Large intestine (tissue), 3 donors: ENCODE measurements at regions not wholly inside any gene's neighbourhood (a gene's known extent, or its start where the extent isn't known, plus 50 kb on each side); places are given as distances from the start of the nearest gene placed in this dataset.

Source experiments
- DNase-seq, 2 donors: peaks; one replicate each; pipeline versions ENCODE4 v3.0.0 to v3.0.0-alpha.2; 2013
- H3K27ac ChIP-seq: one replicate; pipeline ENCODE4 v1.5.1; 2013; ENCODE audit warnings: low read length
- H3K27me3 ChIP-seq: 2 replicates; pipeline ENCODE4 v1.6.1; 2013; ENCODE audit warnings: low read length; ENCODE audit not compliant: control insufficient read depth, insufficient read depth
- H3K36me3 ChIP-seq: 2 replicates; pipeline ENCODE4 v1.6.1; 2013; ENCODE audit warnings: low read length; ENCODE audit not compliant: control insufficient read depth, insufficient read depth
- H3K4me1 ChIP-seq: one replicate; pipeline ENCODE4 v1.6.1; 2013; ENCODE audit warnings: low read length; ENCODE audit not compliant: control insufficient read depth, insufficient read depth
- H3K4me3 ChIP-seq: one replicate; pipeline ENCODE4 v1.5.1; 2013; ENCODE audit warnings: low read length
- H3K9me3 ChIP-seq: one replicate; pipeline ENCODE4 v1.6.1; 2013; ENCODE audit warnings: mild to moderate bottlenecking, low read depth, low read length, moderate library complexity; ENCODE audit not compliant: control insufficient read depth
- WGBS: methylation state at CpG from one replicate; pipeline ENCODE4 v1.1.5; 2013; ENCODE audit warnings: low lambda C conversion rate; ENCODE audit not compliant: insufficient coverage; 5-methylcytosine and 5-hydroxymethylcytosine counted together

DNA sequence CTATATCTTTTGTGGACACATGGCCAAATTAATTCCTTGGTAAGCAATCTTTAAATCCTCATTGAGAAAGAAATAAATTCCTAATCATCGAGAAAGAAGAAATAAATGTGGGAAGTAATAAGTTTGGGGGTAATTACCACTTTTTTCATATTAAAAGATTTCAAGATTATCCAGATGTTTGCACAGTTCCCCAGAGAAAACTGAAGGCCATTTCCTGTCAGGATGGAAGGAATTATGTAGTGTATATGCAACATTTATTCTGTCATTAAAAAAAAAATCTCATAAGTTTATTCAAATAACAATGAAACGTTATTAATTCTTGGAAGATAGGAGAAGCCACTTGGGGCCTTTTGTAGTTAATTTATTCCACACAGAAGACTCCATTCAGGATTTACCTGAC is 385.6 kb upstream of the NR3C2 start:
- WGBS = 100% methylated on average over 1 of the region's 2 CpGs
- no peaks in the 10 kb centered on the region for H3K27me3 ChIP-seq
- H3K9me3 ChIP-seq = no peaks in the 10 kb centered on the region
- no peaks in the 10 kb centered on the region for H3K36me3 ChIP-seq
- no peak overlapping the region for H3K4me3 ChIP-seq
- no peak overlapping the region for H3K27ac ChIP-seq
- DNase-seq = no peak
- H3K4me1 ChIP-seq = no peaks in the 10 kb centered on the region

DNA sequence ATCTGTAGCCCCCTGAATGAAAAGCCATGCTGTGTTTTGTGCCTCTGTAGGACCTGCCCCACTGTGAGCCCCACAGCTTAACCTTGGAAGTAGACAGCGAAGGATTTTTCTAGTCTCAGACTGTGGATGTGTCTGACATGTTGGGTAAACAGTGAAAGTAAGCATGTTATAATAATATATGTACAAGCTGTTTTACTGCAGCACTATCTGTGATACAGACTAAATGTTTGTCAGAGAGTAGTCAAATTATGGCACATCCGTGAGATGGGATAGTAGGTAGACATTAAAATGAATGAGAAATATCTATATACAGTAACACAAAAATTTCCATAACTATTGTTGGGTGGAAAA is 381.2 kb upstream of the NR3C2 start:
- Histone ChIP-seq H3K4me1 (no peaks in the 10 kb centered on the region), H3K9me3 (no peaks in the 10 kb centered on the region), H3K27me3 (no peaks in the 10 kb centered on the region), H3K27ac (no peak overlapping the region), H3K36me3 (no peaks in the 10 kb centered on the region), H3K4me3 (no peak overlapping the region)
- WGBS = no CpG with 5 or more reads among the region's 2 CpGs
- DNase-seq = no peak

DNA sequence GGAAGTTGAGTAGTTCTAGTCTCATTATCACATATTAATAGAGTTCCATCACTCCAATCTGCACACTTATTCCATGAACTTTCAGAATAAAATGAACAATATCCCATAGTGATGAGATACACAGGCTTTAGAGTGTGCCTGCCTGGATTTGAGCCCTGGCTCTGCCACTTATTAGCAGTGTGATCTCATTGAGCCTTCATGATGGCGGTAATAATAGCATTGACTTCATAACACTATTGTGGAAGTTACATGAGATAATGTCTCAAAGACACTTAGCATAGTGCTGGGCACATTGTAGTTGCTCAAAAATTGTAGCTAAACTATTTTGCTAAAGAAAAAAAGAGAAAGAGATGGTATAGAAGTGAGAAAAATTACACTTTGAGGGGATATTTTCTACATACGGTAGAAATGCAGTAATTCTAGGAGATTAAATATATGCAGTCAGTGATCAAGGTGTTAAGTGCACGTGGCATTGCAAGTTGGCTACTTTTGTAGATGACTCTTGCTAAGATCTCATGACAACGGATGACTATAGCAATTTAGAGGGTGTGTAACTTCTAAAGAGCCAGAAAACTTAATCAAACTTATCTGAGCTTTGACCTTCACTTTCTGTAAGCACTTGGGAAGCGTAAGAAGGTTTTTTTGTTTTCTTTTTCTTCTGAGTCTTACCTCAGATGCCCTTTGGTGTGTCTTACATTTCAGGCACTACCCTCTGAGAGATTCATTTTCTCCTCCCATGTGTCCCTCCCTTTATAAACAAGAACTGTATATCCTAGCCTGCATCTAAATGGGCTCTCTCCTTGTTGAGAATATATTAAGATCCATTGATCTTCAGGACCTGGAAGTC is 380.6 kb upstream of the NR3C2 start:
- no peak overlapping the region for H3K27ac ChIP-seq
- H3K36me3 ChIP-seq = no peaks in the 10 kb centered on the region
- DNase-seq = no peak
- no peaks in the 10 kb centered on the region for H3K9me3 ChIP-seq
- H3K4me1 ChIP-seq = no peaks in the 10 kb centered on the region
- H3K4me3 ChIP-seq = no peak overlapping the region
- no peaks in the 10 kb centered on the region for H3K27me3 ChIP-seq
- WGBS = 50% methylated on average over 2 of the region's 5 CpGs

DNA sequence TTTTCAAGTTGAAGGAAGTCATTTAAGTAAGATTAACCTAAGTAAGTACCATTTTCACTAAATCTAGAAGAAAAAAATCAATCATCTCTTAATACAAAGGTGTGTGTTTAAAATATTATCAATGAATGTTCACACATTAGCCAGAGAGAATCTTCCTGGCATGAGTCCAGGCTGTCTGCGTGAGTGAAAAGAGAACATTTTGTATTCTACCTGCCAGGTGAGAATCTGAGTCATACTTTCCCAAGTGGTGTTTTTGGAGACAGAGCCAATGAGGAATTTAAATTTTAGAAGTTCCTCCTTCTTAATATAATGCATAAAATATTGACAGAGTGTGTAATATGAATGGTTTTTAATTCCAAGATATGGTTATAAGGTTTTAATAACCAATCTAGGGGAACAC is 371.8 kb upstream of the NR3C2 start:
- Histone ChIP-seq H3K9me3 (no peaks in the 10 kb centered on the region), H3K4me3 (no peak overlapping the region), H3K27ac (no peak overlapping the region), H3K27me3 (no peaks in the 10 kb centered on the region), H3K36me3 (no peaks in the 10 kb centered on the region), H3K4me1 (no peaks in the 10 kb centered on the region)
- no CpG with 5 or more reads among the region's 1 CpG for WGBS
- no peak for DNase-seq

DNA sequence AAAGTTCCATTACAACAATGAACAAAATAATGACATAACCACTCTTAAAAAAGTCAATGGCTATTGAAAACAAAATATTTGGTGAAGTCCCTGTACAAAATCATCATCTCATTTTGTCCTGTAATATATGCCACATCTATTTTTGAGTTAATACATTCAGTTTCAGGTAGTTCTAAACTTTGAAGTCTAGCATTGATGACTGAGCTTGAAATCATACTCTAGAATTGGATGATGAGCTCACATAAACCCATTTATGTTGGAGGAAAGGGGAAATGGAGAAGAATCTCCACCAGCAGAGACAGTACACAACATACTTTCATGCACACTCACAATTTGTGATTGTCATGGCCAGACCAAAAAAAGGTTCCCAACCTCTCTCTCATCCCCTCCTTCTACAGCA is 371.1 kb upstream of the NR3C2 start:
- no peaks in the 10 kb centered on the region for H3K27me3 ChIP-seq
- H3K36me3 ChIP-seq = no peaks in the 10 kb centered on the region
- no peak overlapping the region for H3K27ac ChIP-seq
- H3K9me3 ChIP-seq = no peaks in the 10 kb centered on the region
- DNase-seq = no peak
- no peaks in the 10 kb centered on the region for H3K4me1 ChIP-seq
- H3K4me3 ChIP-seq = no peak overlapping the region

DNA sequence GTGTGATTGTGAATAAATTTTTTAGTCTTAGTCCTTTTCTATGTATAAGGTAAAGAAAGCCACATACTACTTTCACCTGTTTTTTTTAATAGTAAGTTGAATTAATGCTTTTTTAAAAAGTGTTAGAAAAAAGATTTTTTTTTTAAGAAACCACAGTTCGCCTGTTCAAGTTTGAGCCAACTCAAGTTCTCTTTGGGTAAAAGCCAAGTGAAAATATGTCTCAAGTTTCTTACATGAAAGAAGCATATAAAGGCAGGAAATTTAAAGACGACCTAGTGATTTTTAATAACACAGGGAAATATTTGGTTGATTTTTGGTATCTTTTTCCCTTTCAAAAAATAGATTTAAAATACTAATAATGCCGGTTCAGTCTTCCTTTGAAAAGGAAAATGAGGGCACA is 369.9 kb upstream of the NR3C2 start:
- no peak for DNase-seq
- no peaks in the 10 kb centered on the region for H3K9me3 ChIP-seq
- H3K4me3 ChIP-seq = no peak overlapping the region
- no peak overlapping the region for H3K27ac ChIP-seq
- 55% methylated on average over 3 of the region's 3 CpGs for WGBS
- H3K36me3 ChIP-seq = no peaks in the 10 kb centered on the region
- no peaks in the 10 kb centered on the region for H3K27me3 ChIP-seq
- H3K4me1 ChIP-seq = no peaks in the 10 kb centered on the region

DNA sequence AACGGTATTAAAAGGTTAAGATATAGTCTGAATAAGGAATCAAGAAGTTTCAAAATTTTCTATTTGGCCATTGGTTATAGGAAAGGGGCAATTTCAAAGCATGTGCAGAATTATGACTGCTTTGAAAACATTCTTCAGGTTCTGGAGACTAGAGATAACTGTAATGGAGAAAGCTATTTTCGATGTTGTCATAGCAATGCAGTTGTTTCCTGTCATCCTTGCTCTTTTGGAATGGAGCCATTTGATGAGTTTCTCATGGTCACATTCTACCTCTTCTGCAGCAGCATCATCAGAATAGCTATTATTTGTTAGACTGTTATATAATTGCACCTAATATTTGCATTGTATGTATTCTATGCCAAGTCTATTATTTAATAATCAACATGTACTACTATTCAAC is 368.2 kb upstream of the NR3C2 start:
- Histone ChIP-seq H3K27ac (no peak overlapping the region), H3K4me1 (no peaks in the 10 kb centered on the region), H3K9me3 (no peaks in the 10 kb centered on the region), H3K27me3 (no peaks in the 10 kb centered on the region), H3K4me3 (no peak overlapping the region), H3K36me3 (no peaks in the 10 kb centered on the region)
- no peak for DNase-seq
- 92% methylated on average over 2 of the region's 2 CpGs for WGBS

DNA sequence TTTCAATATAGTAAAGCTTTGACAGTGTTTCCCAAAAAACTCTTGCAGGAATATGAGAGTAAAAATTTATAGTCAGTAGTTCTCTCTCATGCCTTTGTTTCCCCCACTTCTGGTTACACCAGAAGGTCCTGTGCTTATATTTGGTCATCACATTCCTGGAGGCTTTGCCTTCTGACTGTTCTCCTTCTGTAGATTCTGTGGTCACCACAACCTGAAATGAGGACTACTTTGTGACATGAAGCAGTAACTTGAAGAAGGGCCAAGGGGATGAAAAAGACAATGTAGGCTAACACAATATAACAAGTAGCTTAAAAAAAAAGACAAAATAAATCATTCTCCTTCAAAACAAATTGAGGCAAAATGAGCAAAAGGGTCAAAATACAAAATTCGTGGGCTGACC is 366.2 kb upstream of the NR3C2 start:
- Histone ChIP-seq H3K27ac (no peak overlapping the region), H3K4me1 (no peaks in the 10 kb centered on the region), H3K36me3 (no peaks in the 10 kb centered on the region), H3K4me3 (no peak overlapping the region), H3K9me3 (no peaks in the 10 kb centered on the region), H3K27me3 (no peaks in the 10 kb centered on the region)
- 38% methylated on average over 1 of the region's 1 CpG for WGBS
- no peak for DNase-seq

DNA sequence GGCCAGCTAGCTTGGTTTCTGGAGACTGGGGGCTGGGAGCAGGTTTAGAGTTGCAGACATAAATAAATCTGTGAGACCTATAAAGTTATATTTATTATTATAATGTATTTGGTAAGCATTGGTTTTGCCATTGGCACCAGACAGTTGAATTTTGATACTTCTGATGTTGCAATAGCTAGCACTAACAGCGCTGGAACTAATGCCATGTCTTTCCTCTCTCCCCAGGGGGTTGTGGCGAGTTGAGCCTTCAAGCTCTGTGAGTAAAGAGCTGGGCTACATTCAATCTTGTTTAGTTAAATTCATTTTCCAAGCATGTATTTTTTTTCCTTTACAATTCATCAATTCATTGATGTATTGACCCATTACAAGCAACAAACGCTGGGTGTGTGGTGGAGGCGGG is 358.7 kb upstream of the NR3C2 start:
- Histone ChIP-seq H3K4me1 (no peaks in the 10 kb centered on the region), H3K36me3 (no peaks in the 10 kb centered on the region), H3K9me3 (no peaks in the 10 kb centered on the region), H3K4me3 (no peak overlapping the region), H3K27ac (no peak overlapping the region), H3K27me3 (no peaks in the 10 kb centered on the region)
- no CpG with 5 or more reads among the region's 4 CpGs for WGBS
- no peak for DNase-seq

DNA sequence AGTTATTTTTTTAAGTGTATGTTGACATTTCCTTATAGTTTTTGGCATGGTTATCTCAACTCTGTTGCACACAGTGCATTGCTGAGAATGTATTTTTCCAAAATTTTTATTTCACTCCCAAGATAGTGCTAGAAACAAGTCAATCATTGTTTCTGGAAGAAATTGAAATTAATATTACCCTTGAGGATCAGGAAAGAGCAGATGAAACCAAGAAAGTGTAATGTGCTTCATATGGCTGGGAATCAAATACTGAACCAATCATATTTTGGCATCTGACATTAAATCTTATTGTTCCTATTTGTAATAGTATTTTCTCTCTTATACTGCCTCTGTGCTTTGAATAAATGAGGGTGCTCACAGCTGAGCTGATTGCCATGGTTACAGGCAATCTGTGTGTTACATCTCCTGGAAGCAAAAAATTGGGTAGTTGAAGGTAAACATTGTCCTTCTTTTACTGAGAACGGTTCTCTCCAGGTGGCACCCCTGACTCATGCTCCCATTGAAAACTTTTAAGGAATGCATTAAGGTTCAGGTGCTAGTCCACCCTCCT is 358.2 kb upstream of the NR3C2 start:
- no peaks in the 10 kb centered on the region for H3K27me3 ChIP-seq
- H3K36me3 ChIP-seq = no peaks in the 10 kb centered on the region
- H3K9me3 ChIP-seq = no peaks in the 10 kb centered on the region
- WGBS = no CpG with 5 or more reads among the region's 1 CpG
- no peak overlapping the region for H3K4me3 ChIP-seq
- DNase-seq = no peak
- H3K4me1 ChIP-seq = no peaks in the 10 kb centered on the region
- no peak overlapping the region for H3K27ac ChIP-seq
